A549 (cell line): ENCODE measurements at regions not wholly inside any gene's neighbourhood (a gene's known extent, or its start where the extent isn't known, plus 50 kb on each side); places are given as distances from the start of the nearest gene placed in this dataset.

Experiments
- CHD2 ChIP-seq: fragments of 150-350 bp; IDR thresholded peaks from 2 replicates; pipeline ENCODE4 v1.6.1; 2014; ENCODE audit warnings: low read length; ENCODE audit not compliant: partially characterized antibody
- CTCF ChIP-seq: fragments of >200 bp; sonication (Bioruptor Twin); formaldehyde crosslinking; IDR thresholded peaks from 3 replicates; pipeline ENCODE4 v1.5.1; 2016
- ESRRA ChIP-seq: fragments of 150-350 bp; IDR thresholded peaks from 2 replicates; pipeline ENCODE4 v1.6.1; 2014; ENCODE audit warnings: mild to moderate bottlenecking, low read length, borderline replicate concordance
- MAX ChIP-seq: IDR thresholded peaks from 2 replicates; pipeline ENCODE4 v1.6.1; 2012
- POLR2A ChIP-seq: IDR thresholded peaks from 2 replicates; pipeline ENCODE4 v1.6.1; 2012; ENCODE audit warnings: mild to moderate bottlenecking, low read length
- REST ChIP-seq: fragments of 200-600 bp; sonication (generic); IDR thresholded peaks from 2 replicates; pipeline ENCODE4 v1.6.1; 2016; ENCODE audit warnings: antibody characterized with exemption, mild to moderate bottlenecking, moderate library complexity
- RFX5 ChIP-seq: fragments of 450-650 bp; IDR thresholded peaks from 2 replicates; pipeline ENCODE4 v1.7.1; 2014; ENCODE audit warnings: antibody characterized with exemption, mild to moderate bottlenecking, moderate library complexity
- SREBF2 ChIP-seq: fragments of 450-650 bp; IDR thresholded peaks from 2 replicates; pipeline ENCODE4 v1.6.1; 2014; ENCODE audit warnings: mild to moderate bottlenecking, moderate library complexity
- TF ChIP-seq, protein P1 (sequence below): fragments of 450-650 bp; IDR thresholded peaks from 2 replicates; pipeline ENCODE4 v1.6.1; 2014; ENCODE audit warnings: antibody characterized with exemption

GRCh38 chr6:54491431-54491830 lies 183.2 kb downstream of the TINAG start:
- TF ChIP-seq POLR2A (no peak), CTCF (no peak), REST (no peak), MAX (no peak), CHD2 (no peak), RFX5 (no peak), ESRRA (no peak), SREBF2 (no peak)
- TF ChIP-seq, protein P1, sequence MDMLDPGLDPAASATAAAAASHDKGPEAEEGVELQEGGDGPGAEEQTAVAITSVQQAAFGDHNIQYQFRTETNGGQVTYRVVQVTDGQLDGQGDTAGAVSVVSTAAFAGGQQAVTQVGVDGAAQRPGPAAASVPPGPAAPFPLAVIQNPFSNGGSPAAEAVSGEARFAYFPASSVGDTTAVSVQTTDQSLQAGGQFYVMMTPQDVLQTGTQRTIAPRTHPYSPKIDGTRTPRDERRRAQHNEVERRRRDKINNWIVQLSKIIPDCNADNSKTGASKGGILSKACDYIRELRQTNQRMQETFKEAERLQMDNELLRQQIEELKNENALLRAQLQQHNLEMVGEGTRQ, result no peak
